Neural progenitor cell (in vitro differentiated cells): ENCODE measurements at regions not wholly inside any gene's neighbourhood (a gene's known extent, or its start where the extent isn't known, plus 50 kb on each side); places are given as distances from the start of the nearest gene placed in this dataset.
"Not testable (repeated sequence)": the region's sequence is repeated elsewhere in the genome, so short reads cannot be mapped to it uniquely, and the experiment has no call there.

Experiments used
- DNase-seq: peaks from one replicate; pipeline ENCODE4 v3.0.0-alpha.2; 2016; ENCODE audit warnings: low spot score
- H2AFZ ChIP-seq: fragments of 200-600 bp; sonication (generic); replicated peaks from 2 replicates; pipeline ENCODE4 v1.6.1; 2016; ENCODE audit warnings: antibody characterized with exemption
- H3F3A ChIP-seq: fragments of 200-600 bp; sonication (generic); 2 replicates; pipeline ENCODE4 v1.6.1; 2016; ENCODE audit warnings: antibody characterized with exemption, low read depth
- H3K27ac ChIP-seq: fragments of 200-600 bp; sonication (generic); 2 replicates; pipeline ENCODE4 v1.5.1; 2016; ENCODE audit warnings: mild to moderate bottlenecking
- H3K27me3 ChIP-seq: fragments of 200-600 bp; sonication (generic); 2 replicates; pipeline ENCODE4 v1.6.1; 2016; ENCODE audit warnings: mild to moderate bottlenecking, moderate library complexity
- H3K36me3 ChIP-seq: fragments of 200-600 bp; sonication (generic); 2 replicates; pipeline ENCODE4 v1.5.1; 2016
- H3K4me1 ChIP-seq: fragments of 200-600 bp; sonication (generic); 2 replicates; pipeline ENCODE4 v1.6.1; 2016; ENCODE audit warnings: mixed run types
- H3K4me2 ChIP-seq: fragments of 200-600 bp; sonication (generic); 2 replicates; pipeline ENCODE4 v1.6.1; 2016
- H3K4me3 ChIP-seq: fragments of 200-600 bp; sonication (generic); 2 replicates; pipeline ENCODE4 v1.5.1; 2016
- H3K79me2 ChIP-seq: fragments of 200-600 bp; sonication (generic); 2 replicates; pipeline ENCODE4 v1.6.1; 2016; ENCODE audit warnings: low read depth
- H3K9ac ChIP-seq: fragments of 200-600 bp; sonication (generic); 2 replicates; pipeline ENCODE4 v1.6.1; 2016
- H3K9me3 ChIP-seq: fragments of 200-600 bp; sonication (generic); 2 replicates; pipeline ENCODE4 v1.5.1; 2016; ENCODE audit warnings: low read depth
- H4K20me1 ChIP-seq: fragments of 200-600 bp; sonication (generic); 2 replicates; pipeline ENCODE4 v1.6.1; 2016; ENCODE audit warnings: low read depth
- H3K27ac Mint-ChIP-seq: 3 replicates; pipeline ENCODE4 v1.8.0; 2021; ENCODE audit warnings: mixed read lengths
- H3K27me3 Mint-ChIP-seq: 2 replicates; pipeline ENCODE4 v1.8.0; 2022; ENCODE audit warnings: low read depth, mild to moderate bottlenecking, inconsistent platforms, moderate library complexity, mixed read lengths; ENCODE audit not compliant: insufficient read depth
- H3K36me3 Mint-ChIP-seq: 3 replicates; pipeline ENCODE4 v1.8.0; 2021; ENCODE audit warnings: mixed read lengths
- H3K4me1 Mint-ChIP-seq: 3 replicates; pipeline ENCODE4 v1.8.0; 2021; ENCODE audit warnings: mixed read lengths
- H3K4me3 Mint-ChIP-seq: 3 replicates; pipeline ENCODE4 v1.8.0; 2021; ENCODE audit warnings: mild to moderate bottlenecking, moderate library complexity, mixed read lengths
- H3K9me3 Mint-ChIP-seq: 3 replicates; pipeline ENCODE4 v1.8.0; 2020; ENCODE audit warnings: mixed read lengths
- CTCF ChIP-seq: fragments of 200-600 bp; sonication (generic); IDR thresholded peaks from 2 replicates; pipeline ENCODE4 v1.5.1; 2017; ENCODE audit warnings: antibody characterized with exemption, mild to moderate bottlenecking
- EZH2 ChIP-seq: fragments of 200-600 bp; sonication (generic); IDR thresholded peaks from 2 replicates; pipeline ENCODE4 v1.6.1; 2017; ENCODE audit warnings: antibody characterized with exemption, mild to moderate bottlenecking, moderate library complexity
- EZH2phosphoT487 ChIP-seq: fragments of 200-600 bp; sonication (generic); IDR thresholded peaks from 2 replicates; pipeline ENCODE4 v1.6.1; 2017; ENCODE audit warnings: antibody characterized with exemption

GRCh38 chr18:8989855-8990254 lies 112.6 kb upstream of the NDUFV2 start:
- no peak overlapping the region for H3K4me3 Mint-ChIP-seq
- no peak overlapping the region for H3K27ac ChIP-seq
- H3F3A ChIP-seq, result no peaks in the 10 kb centered on the region

GRCh38 chr18:8990276-8991031 lies 112.0 kb upstream of the NDUFV2 start:
- no peak overlapping the region for H3K4me2 ChIP-seq
- H3K9me3 Mint-ChIP-seq, result no peaks in the 10 kb centered on the region
- no peak overlapping the region for H3K4me3 Mint-ChIP-seq

More at GRCh38 chr18:8989855-8990254, 112.6 kb upstream of the NDUFV2 start:
- Mint-ChIP-seq H3K27ac (peak overlapping the region; percentile 24), H3K9me3 (no peaks in the 10 kb centered on the region), H3K36me3 (no peaks in the 10 kb centered on the region), H3K4me1 (peaks cover 12% of the 10 kb centered on the region), H3K27me3 (no peaks in the 10 kb centered on the region)
- H3K4me3 ChIP-seq, result no peak overlapping the region
- H3K4me2 ChIP-seq, result no peak overlapping the region
- H3K27me3 ChIP-seq, result no peaks in the 10 kb centered on the region
- H3K4me1 ChIP-seq, result peaks cover 8% of the 10 kb centered on the region
- no peak for DNase-seq
- no peaks in the 10 kb centered on the region for H3K36me3 ChIP-seq
- TF ChIP-seq CTCF, result no peak
- no peak for TF ChIP-seq EZH2phosphoT487
- no peak for TF ChIP-seq EZH2
- no peaks in the 10 kb centered on the region for H4K20me1 ChIP-seq
- H3K9ac ChIP-seq, result no peak overlapping the region
- no peak overlapping the region for H2AFZ ChIP-seq
- no peaks in the 10 kb centered on the region for H3K9me3 ChIP-seq
- H3K79me2 ChIP-seq, result no peaks in the 10 kb centered on the region

GRCh38 chr18:8991155-8991554 lies 111.3 kb upstream of the NDUFV2 start:
- TF ChIP-seq CTCF (no peak), EZH2 (no peak)
- H3K27ac Mint-ChIP-seq, result peak overlapping the region; percentile 10
- Histone ChIP-seq H3K36me3 (no peaks in the 10 kb centered on the region), H3F3A (no peaks in the 10 kb centered on the region), H3K27ac (no peak overlapping the region), H3K4me1 (peaks cover 8% of the 10 kb centered on the region), H3K9ac (no peak overlapping the region), H3K9me3 (no peaks in the 10 kb centered on the region), H2AFZ (no peak overlapping the region), H3K27me3 (no peaks in the 10 kb centered on the region), H3K4me2 (no peak overlapping the region), H3K79me2 (no peaks in the 10 kb centered on the region), H3K4me3 (no peak overlapping the region), H4K20me1 (no peaks in the 10 kb centered on the region)
- peaks cover 15% of the 10 kb centered on the region for H3K4me1 Mint-ChIP-seq
- H3K4me3 Mint-ChIP-seq, result no peak overlapping the region
- no peaks in the 10 kb centered on the region for H3K27me3 Mint-ChIP-seq
- DNase-seq, result no peak
- H3K36me3 Mint-ChIP-seq, result no peaks in the 10 kb centered on the region
- no peaks in the 10 kb centered on the region for H3K9me3 Mint-ChIP-seq

More at GRCh38 chr18:8990276-8991031, 112.0 kb upstream of the NDUFV2 start:
- H3K27ac Mint-ChIP-seq, result peak overlapping the region; percentile 24
- Histone ChIP-seq H2AFZ (no peak overlapping the region), H3K4me1 (peaks cover 8% of the 10 kb centered on the region), H3K9me3 (no peaks in the 10 kb centered on the region), H3K4me3 (no peak overlapping the region), H3K79me2 (no peaks in the 10 kb centered on the region), H3K36me3 (no peaks in the 10 kb centered on the region), H3K27me3 (no peaks in the 10 kb centered on the region), H3F3A (no peaks in the 10 kb centered on the region), H3K9ac (no peak overlapping the region), H4K20me1 (no peaks in the 10 kb centered on the region), H3K27ac (no peak overlapping the region)
- H3K36me3 Mint-ChIP-seq, result no peaks in the 10 kb centered on the region
- TF ChIP-seq CTCF (no peak), EZH2phosphoT487 (no peak), EZH2 (no peak)
- no peak for DNase-seq
- H3K27me3 Mint-ChIP-seq, result no peaks in the 10 kb centered on the region
- peaks cover 12% of the 10 kb centered on the region for H3K4me1 Mint-ChIP-seq

GRCh38 chr18:8992500-8992899 lies 110.0 kb upstream of the NDUFV2 start:
- H3F3A ChIP-seq, H3K27me3 ChIP-seq, H3K79me2 ChIP-seq, H3K27ac ChIP-seq, H3K4me2 ChIP-seq, H4K20me1 ChIP-seq, H3K9ac ChIP-seq, H3K36me3 ChIP-seq, H3K4me3 ChIP-seq, H3K36me3 Mint-ChIP-seq, H2AFZ ChIP-seq, H3K4me1 ChIP-seq, H3K9me3 Mint-ChIP-seq, DNase-seq, H3K9me3 ChIP-seq, H3K4me3 Mint-ChIP-seq, H3K27ac Mint-ChIP-seq, H3K27me3 Mint-ChIP-seq: not testable (repeated sequence)
- H3K4me1 Mint-ChIP-seq, result peaks cover 13% of the 10 kb centered on the region
